ENCODE measurements at regions not wholly inside any gene's neighbourhood (a gene's known extent, or its start where the extent isn't known, plus 50 kb on each side); places are given as distances from the start of the nearest gene placed in this dataset.

- DNase-seq (no peak), ATAC-seq (no peak)
- intact Hi-C loops (cut with DNase I, micrococcal nuclease) = no loop called here
These were observed 51.0 kb upstream of the PCBP1 start for GRCh38 chr2:70036290-70036689.

GRCh38 chr2:70035344-70035844 is 51.9 kb upstream of the PCBP1 start:
- DNase-seq (no peak), ATAC-seq (peak; percentile 32)
- intact Hi-C loops (cut with DNase I, micrococcal nuclease) = no loop called here

- ATAC-seq = no peak
- intact Hi-C loops (cut with DNase I, micrococcal nuclease) = no loop called here
- no peak for DNase-seq
These were observed 56.4 kb upstream of the PCBP1 start for GRCh38 chr2:70030724-70031420.

- ATAC-seq (peak; percentile 53), DNase-seq (peak; percentile 33 to 67)
- intact Hi-C loops (cut with DNase I, micrococcal nuclease) = no loop called here
These were observed 57.4 kb upstream of the PCBP1 start for GRCh38 chr2:70029814-70030409.

DNA sequence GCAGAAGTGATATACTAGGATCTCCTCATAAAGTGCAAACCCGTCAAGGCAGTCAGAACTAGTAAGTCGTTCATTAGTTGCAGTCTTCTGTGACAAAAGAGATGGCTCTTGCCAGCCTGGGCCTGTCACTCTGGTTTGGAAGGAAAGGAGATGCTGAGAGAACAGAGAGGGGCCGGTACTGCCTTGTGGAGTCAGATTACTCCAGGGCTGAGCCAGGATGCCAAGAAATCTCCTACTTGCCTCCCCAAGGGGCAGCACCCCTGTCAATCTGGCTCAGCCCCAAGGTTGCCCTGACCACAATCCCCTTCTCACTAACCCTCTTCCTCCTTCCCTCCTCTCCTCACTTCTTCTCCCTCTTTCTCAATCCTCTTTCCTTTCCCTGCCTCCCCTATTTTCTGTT is 62.9 kb upstream of the ASPRV1 start:
- DNase-seq (no peak), ATAC-seq (no peak)
- intact Hi-C loops (cut with DNase I, micrococcal nuclease) = no loop called here

DNA sequence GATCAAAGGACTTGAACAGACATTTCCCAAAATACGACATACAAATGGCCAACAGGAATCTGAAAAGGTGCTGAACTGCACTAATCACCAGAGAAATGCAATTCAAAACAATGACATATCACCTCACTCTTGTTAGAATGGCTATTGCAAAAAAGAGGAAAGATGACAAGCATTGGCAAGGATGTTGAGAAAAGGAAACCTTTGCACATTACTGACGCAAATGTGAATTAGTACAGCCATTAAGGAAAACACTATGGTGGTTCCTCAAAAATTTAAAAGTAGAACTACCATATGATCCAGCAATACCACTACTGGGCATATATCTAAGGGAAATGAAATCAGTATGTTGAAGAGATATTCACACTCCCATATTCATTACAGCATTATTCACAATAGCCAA is 57.7 kb upstream of the ASPRV1 start:
- DNase-seq = no peak
- intact Hi-C loops (cut with DNase I, micrococcal nuclease) = no loop called here
- no peak for ATAC-seq

DNA sequence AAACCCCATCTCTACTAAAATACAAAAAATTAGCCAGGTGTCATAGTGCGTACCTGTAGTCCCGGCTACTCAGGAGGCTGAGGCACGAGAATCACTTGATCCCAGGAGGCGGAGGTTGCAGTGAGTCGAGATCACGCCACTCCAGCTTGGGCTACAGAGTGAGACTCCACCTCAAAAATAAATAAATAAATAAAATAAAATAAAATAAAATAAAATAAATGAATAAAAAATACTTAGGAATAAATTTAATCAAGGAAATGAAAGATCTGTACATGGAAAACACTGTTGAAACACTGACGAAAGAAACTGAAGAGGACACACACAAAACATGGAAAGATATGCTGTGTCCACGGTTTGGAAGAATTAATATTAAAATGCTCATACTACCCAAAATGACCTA is 56.5 kb upstream of the ASPRV1 start:
- intact Hi-C loops (cut with DNase I, micrococcal nuclease) = no loop called here
- DNase-seq (no peak), ATAC-seq (no peak)

DNA sequence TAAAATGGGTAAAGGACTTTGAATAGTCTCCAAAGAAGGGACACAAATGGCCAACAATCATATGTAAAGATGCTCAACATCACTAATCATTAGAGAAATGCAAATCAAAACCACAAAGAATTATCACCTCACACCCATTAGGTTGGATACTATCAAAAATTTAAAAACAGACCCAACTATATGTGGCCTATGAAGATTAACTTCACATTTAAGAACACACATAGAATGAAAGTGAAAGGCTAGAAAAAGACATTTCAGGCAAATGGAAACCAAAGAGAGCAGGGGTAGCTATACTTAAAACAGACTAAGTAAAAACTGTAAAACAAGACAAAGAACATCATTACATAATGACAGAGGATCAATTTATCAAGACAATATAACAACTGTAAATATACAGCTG is 53.5 kb upstream of the ASPRV1 start:
- no peak for ATAC-seq
- DNase-seq = no peak
- intact Hi-C loops (cut with DNase I, micrococcal nuclease) = no loop called here

- DNase-seq (no peak), ATAC-seq (no peak)
- intact Hi-C loops (cut with DNase I, micrococcal nuclease) = no loop called here
These were observed 51.5 kb upstream of the ASPRV1 start for GRCh38 chr2:70012887-70013286.

DNA sequence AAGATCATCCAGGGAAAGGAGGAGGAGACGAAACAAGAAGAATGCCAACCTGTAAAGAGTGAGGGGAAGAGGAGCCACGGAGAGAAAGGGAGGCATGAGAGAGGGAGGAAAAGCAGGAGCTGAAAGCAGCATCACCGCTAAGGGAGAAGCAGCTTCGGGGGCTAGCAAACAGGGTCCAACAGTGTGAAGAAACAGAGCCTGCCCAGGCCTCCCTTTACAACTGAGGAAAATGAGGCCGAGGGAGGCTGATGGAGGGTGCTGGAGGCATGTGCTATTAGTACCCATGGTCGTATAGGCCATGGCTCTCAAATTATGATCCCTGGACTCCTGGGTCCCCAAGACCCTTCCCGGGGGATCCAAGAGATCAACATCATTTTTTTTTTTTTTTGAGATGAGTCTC is 50.4 kb upstream of the ASPRV1 start:
- no peak for DNase-seq
- intact Hi-C loops (cut with DNase I, micrococcal nuclease) = no loop called here
- no peak for ATAC-seq

DNA sequence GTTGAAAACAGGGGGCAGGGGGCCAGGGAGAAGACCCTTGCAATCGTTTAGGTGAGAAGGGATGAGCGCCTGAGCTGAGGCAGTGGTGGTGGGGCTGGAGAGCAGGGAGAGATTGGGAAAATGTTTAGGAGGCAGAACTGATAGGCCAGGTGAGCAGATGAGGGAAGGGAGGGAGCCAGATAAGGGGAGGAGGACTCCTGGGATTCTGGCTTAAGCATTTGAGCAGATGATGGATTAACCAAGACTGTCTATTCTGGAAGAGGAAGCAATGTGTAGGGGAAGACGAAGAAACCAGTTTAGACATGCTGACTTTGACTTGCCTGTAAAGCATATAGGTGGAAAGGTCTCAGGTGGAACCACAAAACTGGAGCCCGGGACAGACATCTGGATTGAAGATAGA is 49.9 kb upstream of the ASPRV1 start:
- DNase-seq = no peak
- intact Hi-C loops (cut with DNase I, micrococcal nuclease) = no loop called here

More for the DNA sequence above, 49.9 kb upstream of the ASPRV1 start:
- no peak for ATAC-seq
